NCI-H82 treated with DMSO at 0.1 percent for 48 hours (cell line): ENCODE measurements at regions not wholly inside any gene's neighbourhood (a gene's known extent, or its start where the extent isn't known, plus 50 kb on each side); places are given as distances from the start of the nearest gene placed in this dataset.
"Not testable (repeated sequence)": the region's sequence is repeated elsewhere in the genome, so short reads cannot be mapped to it uniquely, and the experiment has no call there.

ENCODE experiments used
- DNase-seq: peaks from one replicate; lab custom pipeline; 2025; ENCODE audit not compliant: unreplicated experiment; lab: John Stamatoyannopoulos, UW

DNA sequence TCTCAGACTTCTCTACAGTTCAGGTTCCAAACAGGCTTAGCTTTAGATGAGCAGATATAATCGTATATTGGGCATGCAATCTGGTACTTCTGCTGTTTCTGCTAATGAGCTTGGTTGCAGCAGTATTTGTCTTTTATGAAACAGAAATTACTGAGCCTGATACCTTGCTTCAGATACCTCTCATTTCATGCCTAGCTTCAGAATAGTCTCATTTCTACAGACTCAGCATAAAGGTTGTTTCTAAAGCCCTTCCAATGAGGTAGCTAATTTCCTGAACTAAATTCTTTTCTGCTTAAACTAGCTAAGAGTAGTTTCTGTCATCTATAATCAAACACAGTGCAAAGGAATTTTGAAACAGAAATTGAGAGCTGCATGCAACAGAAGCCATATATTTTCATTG is 275.0 kb upstream of the KITLG start:
- no peak for DNase-seq

DNA sequence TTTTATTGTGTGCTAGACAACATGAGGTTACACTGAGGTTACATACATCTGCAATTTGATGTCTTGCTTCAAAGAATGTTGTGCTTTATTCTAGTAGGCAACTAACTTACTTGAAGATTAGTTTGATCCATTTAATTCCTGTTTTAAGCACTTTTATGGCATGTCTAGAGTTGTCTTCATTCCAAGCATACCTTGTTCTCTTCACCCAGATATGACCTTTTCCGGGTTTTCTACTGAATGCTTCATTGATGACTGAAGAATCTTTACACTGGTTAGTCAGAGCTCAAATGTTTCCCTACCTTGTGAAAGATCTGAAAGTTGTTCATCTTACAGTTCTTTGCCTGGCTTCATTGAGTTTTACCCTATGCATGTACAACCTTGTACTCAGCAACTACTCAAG is 274.0 kb upstream of the KITLG start:
- DNase-seq, result no peak

DNA sequence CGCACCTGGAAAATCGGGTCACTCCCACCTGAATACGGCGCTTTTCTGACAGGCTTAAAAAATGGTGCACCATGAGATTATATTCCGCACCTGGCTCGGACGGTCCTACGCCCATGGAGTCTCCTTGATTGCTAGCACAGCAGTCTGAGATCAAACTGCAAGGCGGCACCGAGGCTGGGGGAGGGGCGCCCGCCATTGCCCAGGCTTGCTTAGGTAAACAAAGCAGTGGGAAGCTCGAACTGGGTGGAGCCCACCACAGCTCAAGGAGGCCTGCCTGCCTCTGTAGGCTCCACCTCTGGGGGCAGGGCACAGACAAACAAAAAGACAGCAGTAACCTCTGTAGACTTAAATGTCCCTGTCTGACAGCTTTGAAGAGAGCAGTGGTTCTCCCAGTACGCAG is 267.0 kb upstream of the KITLG start:
- DNase-seq, result not testable (repeated sequence)

DNA sequence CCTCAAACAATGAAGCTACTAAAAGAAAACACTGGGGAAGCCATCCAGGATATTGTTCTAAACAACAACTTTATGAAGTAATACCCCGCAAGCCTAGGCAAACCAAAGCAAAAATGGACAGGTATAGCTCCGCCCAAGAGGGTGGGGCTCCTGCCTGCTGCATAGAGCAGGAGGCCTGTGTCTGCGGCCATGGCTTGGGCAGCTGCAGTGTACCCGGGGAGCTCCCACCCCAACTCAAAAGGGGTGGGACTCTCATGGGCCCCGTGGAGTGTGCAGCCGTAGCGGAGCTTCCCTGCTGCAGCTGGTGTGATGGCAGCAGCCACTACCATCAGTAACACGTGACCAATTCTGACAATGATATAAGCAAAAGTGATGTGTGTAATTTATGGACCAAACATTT is 264.2 kb upstream of the KITLG start:
- no peak for DNase-seq

DNA sequence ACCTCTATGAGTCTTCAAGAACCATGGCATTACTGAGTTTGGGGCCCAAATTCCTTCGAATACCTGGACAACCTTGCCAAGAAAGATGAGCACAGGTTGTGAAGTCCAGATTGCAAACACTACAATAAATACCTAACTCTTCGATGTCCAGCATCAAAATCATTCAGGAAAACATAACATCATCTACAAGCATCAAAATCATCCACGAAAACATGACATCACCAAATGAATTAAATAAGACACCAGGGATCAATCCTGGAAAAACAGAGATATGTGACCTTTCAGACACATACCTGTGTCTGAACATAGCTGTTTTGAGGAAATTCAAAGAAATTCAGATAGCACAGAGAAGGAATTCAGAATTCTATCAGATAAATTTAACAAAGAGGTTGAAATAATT is 262.0 kb upstream of the KITLG start:
- no peak for DNase-seq

DNA sequence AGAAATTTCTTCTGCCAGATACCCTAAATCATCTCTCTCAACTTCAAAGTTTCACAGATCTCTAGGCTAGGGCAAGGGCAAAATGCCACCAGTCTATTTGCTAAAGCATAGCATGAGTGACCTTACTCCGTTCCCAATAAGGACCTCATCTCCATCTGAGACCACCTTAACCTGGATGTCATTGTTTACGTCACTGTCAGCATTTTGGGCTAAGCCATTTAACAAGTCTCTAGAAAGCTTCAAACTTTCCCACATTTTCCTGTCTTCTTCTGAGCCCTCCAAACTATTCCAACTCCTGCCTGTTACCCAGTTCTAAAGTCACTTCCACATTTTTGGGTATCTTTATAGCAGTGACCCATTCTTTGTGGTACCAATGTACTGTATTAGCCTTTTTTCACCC is 259.2 kb upstream of the KITLG start:
- no peak for DNase-seq

DNA sequence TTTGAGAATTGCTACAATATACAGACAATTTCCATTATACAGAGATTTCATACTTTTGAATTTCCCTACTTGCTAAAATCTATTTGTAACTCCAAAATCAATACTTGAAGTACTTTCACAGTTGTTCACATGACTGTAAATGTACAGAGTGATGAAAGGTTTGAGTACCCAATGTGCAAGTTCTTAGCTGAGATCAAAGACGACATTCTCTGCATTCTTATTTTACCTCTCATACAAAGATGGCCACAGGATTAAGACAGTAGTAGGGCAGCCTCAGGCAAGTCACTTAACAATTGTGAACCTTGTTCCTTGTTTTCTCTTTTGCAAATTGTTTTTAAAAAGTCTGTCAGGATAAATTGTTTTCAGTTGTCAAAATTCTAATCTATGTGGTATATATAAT is 255.9 kb upstream of the KITLG start:
- no peak for DNase-seq

DNA sequence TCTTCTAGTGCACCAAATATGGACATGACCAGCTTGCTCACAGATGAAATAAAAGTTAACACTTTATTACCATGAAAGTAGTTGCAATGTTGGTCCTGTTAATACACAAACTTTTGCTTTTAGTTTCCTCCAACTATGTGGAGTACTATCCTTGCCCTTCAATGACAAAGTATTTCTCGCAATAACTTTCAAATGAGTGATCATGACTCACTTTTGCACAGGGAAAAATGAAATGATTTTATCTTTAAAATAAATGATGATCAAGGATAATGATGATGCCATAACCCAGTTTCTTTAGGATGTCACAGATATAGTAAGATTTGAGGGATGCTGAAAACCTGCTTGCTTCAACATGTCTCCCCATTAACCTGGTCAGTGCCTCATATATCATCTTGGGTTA is 254.0 kb upstream of the KITLG start:
- DNase-seq, result no peak

DNA sequence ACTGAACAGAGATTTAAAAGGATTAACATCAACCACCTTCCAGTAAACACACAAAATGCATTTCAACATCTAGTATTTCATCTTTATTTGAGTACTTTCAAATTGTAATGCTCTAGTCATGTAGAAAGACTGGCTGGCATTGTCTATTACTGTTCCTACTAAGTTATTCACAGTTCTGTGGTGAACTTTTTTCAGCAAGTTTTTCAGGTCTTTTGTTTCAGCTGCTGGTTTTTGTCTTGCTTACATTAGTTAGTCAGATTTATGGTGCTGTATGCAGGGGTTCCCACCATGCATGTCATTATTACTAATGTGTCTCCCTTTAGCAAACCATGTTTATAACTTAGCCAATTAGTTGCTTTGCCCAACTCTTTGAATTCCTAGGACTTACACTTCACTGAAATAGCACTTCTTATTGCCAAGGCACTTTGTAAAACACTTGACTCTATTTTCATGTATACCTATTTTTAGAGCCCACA is 253.4 kb upstream of the KITLG start:
- no peak for DNase-seq

DNA sequence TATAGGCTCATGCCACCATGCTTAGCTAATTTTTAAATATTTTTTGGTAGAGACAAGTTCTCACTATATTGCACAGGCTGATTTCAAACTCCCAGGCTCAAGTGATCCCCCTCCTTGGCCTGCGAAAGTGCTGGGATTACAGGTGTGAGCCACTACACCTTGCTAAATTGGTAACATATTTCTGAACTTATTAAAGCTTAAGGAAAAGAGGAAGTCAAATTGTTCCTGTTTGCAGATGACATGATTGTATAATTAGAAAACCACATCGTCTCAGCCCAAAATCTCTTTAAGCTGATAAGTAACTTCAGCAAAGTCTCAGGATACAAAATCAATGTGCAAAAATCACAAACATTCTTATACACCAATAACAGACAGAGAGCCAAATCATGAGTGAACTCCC is 248.3 kb upstream of the KITLG start:
- DNase-seq, result not testable (repeated sequence)

DNA sequence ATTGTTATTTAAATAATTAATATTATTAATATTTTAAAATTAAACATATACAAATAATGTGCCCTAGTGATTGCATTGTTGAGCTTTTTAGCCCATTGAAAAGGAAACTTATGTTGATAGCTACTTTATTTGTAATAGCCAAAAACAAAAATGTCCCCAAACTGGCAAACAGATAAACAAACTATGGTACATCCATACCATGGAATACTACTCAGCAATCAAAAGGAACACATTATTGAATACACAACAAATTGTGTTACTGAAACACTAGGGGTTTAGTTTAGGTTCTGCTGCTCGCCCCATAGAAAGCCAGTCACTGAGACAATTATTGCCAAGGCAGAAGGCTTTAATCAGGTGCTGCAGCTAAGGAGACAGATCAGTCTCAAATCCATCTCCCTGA is 239.7 kb upstream of the KITLG start:
- DNase-seq, result no peak

DNA sequence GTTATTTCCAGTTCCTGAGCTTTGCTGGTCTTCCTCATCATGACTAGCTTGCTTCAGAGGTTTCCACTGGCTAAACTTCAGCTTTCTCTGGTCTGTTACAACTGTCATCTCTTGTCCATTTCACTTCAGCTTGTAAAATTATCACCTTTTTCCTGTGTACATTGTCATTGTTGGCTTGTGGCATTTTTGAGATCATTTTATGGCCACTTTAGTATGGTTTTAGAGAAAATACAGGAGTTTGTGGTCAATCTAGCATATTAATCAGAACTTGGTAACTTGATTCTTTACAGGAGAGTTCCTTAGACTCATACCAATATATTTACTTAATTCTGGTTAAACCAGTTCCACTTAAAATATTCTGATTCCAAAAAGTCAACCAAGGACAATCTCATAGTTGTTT is 235.9 kb upstream of the KITLG start:
- no peak for DNase-seq

DNA sequence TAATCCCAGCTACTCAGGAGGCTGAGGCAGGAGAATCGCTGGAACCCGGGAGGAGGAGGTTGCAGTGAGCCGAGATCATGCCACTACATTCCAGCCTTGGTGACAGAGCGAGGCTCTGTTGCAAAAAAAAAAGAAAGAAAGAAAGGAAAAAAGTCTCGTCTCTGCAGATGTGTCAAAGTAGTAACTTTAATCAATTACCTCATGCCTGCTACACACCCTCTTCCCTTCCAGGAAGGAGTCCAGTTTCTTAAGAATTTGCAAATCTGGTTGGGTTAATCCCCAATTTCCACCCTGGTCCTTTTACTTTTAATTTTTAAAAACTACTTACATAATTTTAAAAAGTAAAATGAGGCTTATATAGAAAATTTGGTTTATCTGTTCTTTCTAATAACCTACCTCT is 234.5 kb upstream of the KITLG start:
- no peak for DNase-seq

DNA sequence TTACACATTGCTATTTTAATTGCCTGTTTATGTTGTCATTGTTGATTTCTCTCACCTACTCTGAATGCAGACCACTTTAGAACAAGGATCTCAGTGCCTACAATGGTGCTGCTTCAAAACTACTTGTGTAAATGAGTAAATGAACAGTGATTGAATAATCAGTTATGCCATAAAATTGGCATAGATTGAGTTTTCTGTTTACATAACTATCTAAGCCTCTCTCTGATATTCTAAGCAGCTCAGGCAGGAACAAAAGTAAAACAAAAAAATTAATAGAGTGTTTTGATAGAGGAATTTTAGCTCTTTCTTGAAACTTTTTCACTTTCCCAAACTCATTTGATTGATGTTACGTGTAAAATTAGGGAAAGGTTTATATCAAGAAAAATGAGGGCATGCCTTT is 232.3 kb upstream of the KITLG start:
- no peak for DNase-seq

DNA sequence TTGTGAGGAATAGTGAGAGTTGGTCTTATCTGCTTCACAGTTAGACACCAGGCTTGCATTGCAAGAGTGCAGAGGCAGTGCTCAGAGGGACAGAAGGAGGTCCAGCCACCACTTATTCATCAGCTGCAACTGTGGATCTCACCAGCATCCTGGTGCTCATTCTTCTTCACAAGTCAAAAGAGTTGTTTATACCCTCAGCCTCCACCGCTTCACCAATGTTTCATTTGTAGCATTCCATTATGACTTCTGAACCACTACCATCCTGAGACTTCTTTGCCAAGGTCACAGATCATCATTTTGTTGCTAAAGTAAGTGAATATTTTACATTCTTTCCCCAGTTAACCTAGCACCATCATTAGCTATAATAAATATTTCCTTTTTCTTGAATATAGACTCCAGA is 230.5 kb upstream of the KITLG start:
- no peak for DNase-seq

DNA sequence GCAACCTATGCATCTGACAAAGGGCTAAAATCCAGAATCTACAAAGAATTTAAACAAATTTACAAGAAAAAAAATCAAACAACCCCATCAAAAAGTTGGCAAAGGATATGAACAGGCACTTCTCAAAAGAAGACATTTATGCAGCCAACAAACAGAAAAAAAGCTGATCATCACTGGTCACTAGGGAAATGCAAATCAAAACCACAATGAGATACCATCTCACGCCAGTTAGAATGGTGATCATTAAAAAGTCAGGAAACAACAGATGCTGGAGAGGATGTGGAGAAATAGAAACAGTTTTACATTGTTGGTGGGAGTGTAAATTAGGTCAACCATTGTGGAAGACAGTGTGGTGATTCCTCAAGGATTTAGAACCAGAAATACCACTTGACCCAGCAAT is 229.6 kb upstream of the KITLG start:
- not testable (repeated sequence) for DNase-seq

DNA sequence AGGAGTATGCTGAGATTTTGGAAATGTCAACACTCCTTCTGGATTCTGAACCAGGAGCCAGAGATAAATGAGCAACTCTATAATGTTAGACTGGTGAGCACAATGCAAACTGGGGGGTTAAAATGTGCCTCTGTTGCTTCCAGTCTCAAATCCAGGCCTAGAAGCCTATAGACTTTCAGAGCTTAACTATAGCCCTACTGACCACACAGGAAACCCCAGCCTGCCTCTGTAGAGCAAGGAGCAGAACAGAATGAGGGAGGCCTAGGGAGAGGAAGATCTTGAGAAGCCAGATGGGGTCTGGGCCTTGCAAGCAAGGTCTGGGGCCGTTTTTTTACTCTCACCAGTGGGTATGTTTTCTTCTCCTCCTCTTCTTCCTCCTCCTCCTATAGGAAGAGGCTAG is 225.4 kb upstream of the KITLG start:
- DNase-seq, result no peak

DNA sequence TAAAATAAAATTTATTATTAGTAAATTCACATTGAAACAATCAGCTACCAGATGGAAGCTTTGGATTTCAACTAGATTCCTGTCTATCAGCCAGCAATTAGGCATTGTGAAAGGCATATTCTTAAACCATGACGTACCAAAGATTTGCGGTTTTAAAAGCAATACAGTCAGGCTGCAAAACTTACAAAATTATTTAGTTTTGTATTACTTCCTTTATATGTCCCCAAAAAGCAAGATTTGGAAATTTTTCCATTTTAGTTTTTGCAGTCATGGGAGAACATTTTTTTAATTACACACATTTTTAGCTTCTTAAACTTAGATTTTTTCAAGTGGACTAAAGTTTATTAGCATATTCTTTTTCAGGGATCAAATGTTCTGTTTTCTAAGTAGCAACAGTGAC is 225.0 kb upstream of the KITLG start:
- no peak for DNase-seq

DNA sequence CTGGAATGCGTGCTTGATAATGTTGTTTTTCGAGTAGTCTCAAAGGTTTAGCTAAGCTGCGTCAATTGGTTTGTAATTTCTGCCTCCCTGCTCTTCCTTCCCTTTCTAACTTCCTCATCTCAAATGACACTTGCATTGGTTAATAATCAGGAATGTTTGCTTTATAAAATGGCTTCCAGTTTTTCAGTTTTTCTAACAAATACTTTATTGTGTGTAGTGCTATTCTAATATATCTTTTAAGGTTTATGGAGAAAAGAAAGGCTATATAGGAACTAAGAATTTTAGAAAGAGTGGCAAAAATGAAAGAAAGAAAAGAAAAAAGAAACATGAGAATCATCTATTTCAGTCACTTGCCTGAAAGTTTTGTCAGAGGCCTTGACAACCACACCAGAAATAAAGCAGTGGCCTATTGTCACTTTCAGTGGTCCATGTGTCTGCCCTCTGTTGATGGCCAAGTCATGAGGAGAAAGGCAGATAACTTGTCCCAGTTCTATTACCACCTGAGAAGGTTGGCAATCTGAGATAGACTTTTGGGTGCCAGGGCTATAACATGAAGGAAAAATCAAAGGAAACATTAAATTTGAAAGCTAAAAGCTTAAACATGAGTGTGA is 221.9 kb upstream of the KITLG start:
- no peak for DNase-seq

DNA sequence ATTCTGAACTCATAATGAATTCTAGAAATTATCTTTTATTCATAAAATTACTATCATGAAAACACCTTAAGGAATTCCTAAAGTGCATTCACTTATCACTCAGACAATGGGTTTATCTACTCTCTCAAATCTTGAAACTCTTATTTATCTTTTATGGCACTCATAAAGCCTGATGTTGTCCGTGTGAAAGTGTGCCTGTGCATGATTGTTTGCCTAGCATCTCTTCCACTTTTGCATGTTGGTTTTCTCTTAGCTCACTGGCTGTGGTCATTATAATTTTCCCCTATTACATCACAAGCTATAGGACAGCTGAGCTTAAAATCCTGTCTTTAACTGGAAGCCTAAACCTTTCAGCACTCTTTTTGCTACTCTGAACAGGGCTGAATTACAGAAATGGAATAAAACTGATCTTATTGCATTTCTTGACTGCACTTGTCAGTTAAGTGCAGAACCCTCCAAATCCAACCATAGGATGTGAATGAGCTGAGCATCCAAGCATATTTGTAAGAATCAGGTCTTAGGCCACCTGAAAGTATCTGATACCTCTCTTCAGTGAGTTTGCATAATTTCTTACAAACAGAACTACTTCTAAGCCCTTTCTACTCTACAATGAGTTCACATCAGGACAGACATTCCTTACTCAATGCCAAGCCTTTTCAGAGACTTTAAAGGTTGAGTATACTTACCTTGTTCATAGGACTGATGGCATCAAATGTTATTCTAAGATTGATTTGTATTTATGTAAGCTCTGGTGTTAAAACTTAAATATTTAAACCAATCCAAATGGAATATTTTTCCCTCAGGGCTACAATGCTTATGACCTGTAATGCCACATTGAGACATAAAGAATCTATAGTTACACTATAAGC is 221.2 kb upstream of the KITLG start:
- DNase-seq, result no peak

DNA sequence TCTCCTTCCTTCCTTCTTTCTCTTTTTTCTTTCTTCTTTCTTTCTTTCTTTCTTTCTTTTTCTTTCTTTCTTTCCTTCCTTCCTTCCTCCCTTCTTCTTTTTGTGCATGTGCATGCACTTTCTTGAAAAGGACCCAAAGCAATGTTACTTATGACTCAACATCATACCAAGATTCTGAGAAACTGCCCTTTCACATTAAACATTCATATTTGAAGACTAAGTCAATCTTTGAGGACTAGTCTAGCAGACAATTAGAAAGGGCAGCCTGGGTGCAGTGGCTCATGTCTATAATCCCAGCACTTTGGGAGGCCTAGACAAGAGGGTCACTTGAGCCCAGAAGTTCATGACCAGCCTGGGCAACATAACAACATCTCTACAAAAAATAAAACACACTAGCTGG is 212.8 kb upstream of the KITLG start:
- DNase-seq, result no peak

DNA sequence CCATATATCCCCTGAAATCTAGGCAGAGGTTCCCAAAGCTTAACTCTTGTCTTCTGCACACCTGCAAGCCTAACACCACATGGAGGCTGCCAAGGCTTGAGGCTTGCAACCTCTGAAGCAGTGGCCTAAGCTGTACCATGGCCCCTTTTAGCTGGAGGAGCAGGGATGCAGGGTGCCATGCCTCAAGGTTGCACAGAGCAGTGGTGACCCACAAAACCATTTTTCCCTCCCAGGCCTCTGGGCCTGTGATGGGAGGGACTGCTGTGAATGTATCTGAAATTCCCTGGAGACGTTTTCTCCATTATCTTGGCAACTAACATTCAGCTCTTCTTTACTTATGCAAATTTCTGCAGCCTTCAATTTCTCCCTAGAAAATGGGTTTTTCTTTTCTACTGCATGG is 210.0 kb upstream of the KITLG start:
- DNase-seq, result no peak

DNA sequence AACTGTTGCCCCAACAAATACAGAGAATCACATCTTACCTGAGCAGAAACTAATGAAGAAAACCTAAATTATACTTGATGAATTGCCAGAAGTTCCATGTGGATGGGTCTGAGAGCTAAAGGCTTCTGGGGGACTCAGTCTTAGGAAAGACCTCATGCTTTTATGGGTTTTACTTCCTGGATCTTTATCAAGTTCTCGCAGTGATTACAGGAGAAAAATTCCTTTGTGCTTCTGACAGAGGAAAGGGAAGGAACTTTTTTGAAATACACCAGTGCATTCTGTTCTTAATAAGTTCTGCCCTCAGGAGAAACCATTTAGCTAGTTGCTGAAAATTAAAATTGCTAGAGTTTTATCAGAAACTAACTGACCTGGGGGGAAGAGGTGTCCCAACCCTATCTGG is 203.9 kb upstream of the KITLG start:
- no peak for DNase-seq
